OCI-LY3 (cell line): ENCODE measurements at regions not wholly inside any gene's neighbourhood (a gene's known extent, or its start where the extent isn't known, plus 50 kb on each side); places are given as distances from the start of the nearest gene placed in this dataset.

Experiments used
- H2AFZ ChIP-seq: fragments of 200-600, 300-600 bp; shearing (Covaris generic); 2 replicates; pipeline ENCODE4 v1.6.0; 2014; ENCODE audit warnings: antibody characterized with exemption, low read depth, low read length
- H3K27ac ChIP-seq: fragments of 200-600, 300-600 bp; sonication (generic); 2 replicates; pipeline ENCODE4 v1.5.1; 2014; ENCODE audit warnings: mild to moderate bottlenecking, low read length, moderate library complexity, mixed read lengths
- H3K27me3 ChIP-seq: fragments of 200-600, 300-600 bp; sonication (generic); 2 replicates; pipeline ENCODE4 v1.6.1; 2014; ENCODE audit warnings: low read depth, low read length, mixed read lengths
- H3K36me3 ChIP-seq: fragments of 200-600, 300-600 bp; sonication (generic); replicated peaks from 2 replicates; pipeline ENCODE3; 2014; ENCODE audit warnings: low read depth, low read length, mixed read lengths
- H3K4me1 ChIP-seq: fragments of 300-600, 200-600 bp; sonication (generic); 2 replicates; pipeline ENCODE4 v1.6.1; 2014; ENCODE audit warnings: low read length, mixed read lengths
- H3K4me2 ChIP-seq: fragments of 200-600, 300-600 bp; sonication (generic); 2 replicates; pipeline ENCODE4 v1.6.1; 2014; ENCODE audit warnings: low read length, mixed read lengths
- H3K4me3 ChIP-seq: fragments of 300-600, 200-600 bp; sonication (generic); 2 replicates; pipeline ENCODE4 v1.5.1; 2014; ENCODE audit warnings: antibody characterized with exemption, mild to moderate bottlenecking, low read length, moderate library complexity
- H3K79me2 ChIP-seq: fragments of 300-600, 200-600 bp; shearing (Covaris generic); 2 replicates; pipeline ENCODE4 v1.6.1; 2014; ENCODE audit warnings: mild to moderate bottlenecking, low read length, mixed read lengths
- H3K9ac ChIP-seq: fragments of 300-600, 200-600 bp; shearing (Covaris generic); 2 replicates; pipeline ENCODE4 v1.6.0; 2014; ENCODE audit warnings: mild to moderate bottlenecking, low read length, moderate library complexity
- H3K9me3 ChIP-seq: fragments of 200-600, 300-600 bp; shearing (Covaris generic); 2 replicates; pipeline ENCODE4 v1.6.1; 2014; ENCODE audit warnings: low read length, mixed read lengths; ENCODE audit not compliant: insufficient read depth
- H4K20me1 ChIP-seq: fragments of 200-600, 300-600 bp; sonication (generic); 2 replicates; pipeline ENCODE4 v1.6.1; 2016; ENCODE audit warnings: low read length, mixed read lengths; ENCODE audit not compliant: insufficient read depth
- EZH2phosphoT487 ChIP-seq: fragments of 200-600 bp; shearing (Covaris generic); IDR thresholded peaks from 2 replicates; pipeline ENCODE4 v1.6.1; 2018; ENCODE audit warnings: antibody characterized with exemption, mixed run types, low read depth
- TF ChIP-seq, protein P1 (sequence below): fragments of 200-600, 300-600 bp; sonication (generic); IDR thresholded peaks from 2 replicates; pipeline ENCODE4 v1.5.1; 2014; ENCODE audit warnings: antibody characterized with exemption, low read length, low read depth

DNA sequence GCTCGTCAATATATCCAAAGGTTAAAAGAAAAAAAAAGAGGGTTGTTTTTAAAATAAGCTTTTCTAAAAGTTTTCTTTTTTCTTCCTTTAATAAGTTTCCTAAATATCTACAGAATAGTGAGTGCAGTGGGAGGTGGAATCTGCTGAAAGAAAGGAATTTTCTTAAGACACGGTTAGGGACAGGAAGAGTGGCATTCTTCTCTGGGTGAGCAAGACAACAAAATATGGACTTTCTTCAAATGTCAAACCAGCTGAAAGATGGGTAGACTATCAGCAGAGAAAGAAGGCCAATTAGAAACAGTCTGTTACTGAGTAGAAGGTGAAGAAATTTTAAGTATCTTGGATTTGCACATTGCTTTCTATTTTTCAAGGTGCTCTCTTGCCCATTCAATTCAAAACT, 222.7 kb upstream of the PIK3C3 start:
- no peaks in the 10 kb centered on the region for H3K36me3 ChIP-seq
- no peaks in the 10 kb centered on the region for H4K20me1 ChIP-seq
- no peak for TF ChIP-seq EZH2phosphoT487
- TF ChIP-seq, protein P1, sequence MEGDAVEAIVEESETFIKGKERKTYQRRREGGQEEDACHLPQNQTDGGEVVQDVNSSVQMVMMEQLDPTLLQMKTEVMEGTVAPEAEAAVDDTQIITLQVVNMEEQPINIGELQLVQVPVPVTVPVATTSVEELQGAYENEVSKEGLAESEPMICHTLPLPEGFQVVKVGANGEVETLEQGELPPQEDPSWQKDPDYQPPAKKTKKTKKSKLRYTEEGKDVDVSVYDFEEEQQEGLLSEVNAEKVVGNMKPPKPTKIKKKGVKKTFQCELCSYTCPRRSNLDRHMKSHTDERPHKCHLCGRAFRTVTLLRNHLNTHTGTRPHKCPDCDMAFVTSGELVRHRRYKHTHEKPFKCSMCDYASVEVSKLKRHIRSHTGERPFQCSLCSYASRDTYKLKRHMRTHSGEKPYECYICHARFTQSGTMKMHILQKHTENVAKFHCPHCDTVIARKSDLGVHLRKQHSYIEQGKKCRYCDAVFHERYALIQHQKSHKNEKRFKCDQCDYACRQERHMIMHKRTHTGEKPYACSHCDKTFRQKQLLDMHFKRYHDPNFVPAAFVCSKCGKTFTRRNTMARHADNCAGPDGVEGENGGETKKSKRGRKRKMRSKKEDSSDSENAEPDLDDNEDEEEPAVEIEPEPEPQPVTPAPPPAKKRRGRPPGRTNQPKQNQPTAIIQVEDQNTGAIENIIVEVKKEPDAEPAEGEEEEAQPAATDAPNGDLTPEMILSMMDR, result no peak
- H2AFZ ChIP-seq, result no peak overlapping the region
- H3K4me2 ChIP-seq, result no peak overlapping the region
- H3K4me3 ChIP-seq, result no peak overlapping the region
- H3K4me1 ChIP-seq, result peaks cover 5% of the 10 kb centered on the region
- no peak overlapping the region for H3K27ac ChIP-seq
- no peak overlapping the region for H3K9ac ChIP-seq
- no peaks in the 10 kb centered on the region for H3K79me2 ChIP-seq
- no peaks in the 10 kb centered on the region for H3K9me3 ChIP-seq
- H3K27me3 ChIP-seq, result no peaks in the 10 kb centered on the region

DNA sequence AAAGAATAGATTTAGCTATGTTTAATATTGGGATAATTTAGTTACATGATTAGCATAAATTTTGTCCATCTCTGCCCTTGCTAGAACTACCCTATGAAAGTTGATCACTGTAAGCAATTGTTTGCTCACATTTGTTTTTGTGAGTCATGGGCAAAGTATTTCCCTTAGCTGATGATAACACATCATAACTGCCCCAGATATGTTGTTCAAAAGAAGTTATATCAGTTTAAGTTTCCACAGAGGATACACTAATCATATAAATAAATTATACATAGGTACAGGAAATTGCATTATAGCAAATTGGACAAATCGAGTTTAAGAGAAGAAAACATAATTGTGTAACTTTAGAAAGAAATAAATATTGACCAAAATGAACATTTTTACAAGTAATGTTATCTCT, 223.2 kb upstream of the PIK3C3 start:
- Histone ChIP-seq H3K79me2 (no peaks in the 10 kb centered on the region), H3K4me1 (peaks cover 5% of the 10 kb centered on the region), H3K36me3 (no peaks in the 10 kb centered on the region), H3K27me3 (no peaks in the 10 kb centered on the region), H4K20me1 (no peaks in the 10 kb centered on the region), H3K27ac (no peak overlapping the region), H3K9me3 (no peaks in the 10 kb centered on the region), H3K4me2 (no peak overlapping the region), H2AFZ (no peak overlapping the region), H3K9ac (no peak overlapping the region), H3K4me3 (no peak overlapping the region)
- TF ChIP-seq, protein P1, result no peak
- no peak for TF ChIP-seq EZH2phosphoT487

DNA sequence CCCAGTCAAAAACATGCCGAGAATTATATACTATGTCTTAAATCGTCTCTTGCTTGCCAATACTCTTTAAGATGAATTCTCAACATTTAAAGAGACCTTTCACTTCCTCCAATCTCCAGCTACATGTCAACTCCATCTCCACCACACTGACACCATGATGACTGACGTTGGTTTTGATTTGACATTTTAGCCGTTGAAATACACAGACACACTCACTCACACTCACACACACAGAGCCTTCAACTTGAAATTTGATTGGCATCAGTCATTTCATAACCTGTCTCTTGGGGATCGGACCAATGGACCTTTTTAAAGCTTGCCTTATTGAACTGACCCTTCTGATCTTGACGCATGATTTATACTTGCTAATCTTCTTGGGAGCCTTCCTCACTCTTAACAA, 230.8 kb upstream of the PIK3C3 start:
- no peaks in the 10 kb centered on the region for H3K27me3 ChIP-seq
- no peaks in the 10 kb centered on the region for H3K9me3 ChIP-seq
- no peaks in the 10 kb centered on the region for H3K4me1 ChIP-seq
- H3K9ac ChIP-seq, result no peak overlapping the region
- no peak overlapping the region for H3K4me2 ChIP-seq
- no peaks in the 10 kb centered on the region for H4K20me1 ChIP-seq
- H2AFZ ChIP-seq, result no peak overlapping the region
- no peak overlapping the region for H3K4me3 ChIP-seq
- TF ChIP-seq, protein P1, result no peak
- TF ChIP-seq EZH2phosphoT487, result no peak
- H3K79me2 ChIP-seq, result no peaks in the 10 kb centered on the region
- H3K27ac ChIP-seq, result no peak overlapping the region
- H3K36me3 ChIP-seq, result no peaks in the 10 kb centered on the region

DNA sequence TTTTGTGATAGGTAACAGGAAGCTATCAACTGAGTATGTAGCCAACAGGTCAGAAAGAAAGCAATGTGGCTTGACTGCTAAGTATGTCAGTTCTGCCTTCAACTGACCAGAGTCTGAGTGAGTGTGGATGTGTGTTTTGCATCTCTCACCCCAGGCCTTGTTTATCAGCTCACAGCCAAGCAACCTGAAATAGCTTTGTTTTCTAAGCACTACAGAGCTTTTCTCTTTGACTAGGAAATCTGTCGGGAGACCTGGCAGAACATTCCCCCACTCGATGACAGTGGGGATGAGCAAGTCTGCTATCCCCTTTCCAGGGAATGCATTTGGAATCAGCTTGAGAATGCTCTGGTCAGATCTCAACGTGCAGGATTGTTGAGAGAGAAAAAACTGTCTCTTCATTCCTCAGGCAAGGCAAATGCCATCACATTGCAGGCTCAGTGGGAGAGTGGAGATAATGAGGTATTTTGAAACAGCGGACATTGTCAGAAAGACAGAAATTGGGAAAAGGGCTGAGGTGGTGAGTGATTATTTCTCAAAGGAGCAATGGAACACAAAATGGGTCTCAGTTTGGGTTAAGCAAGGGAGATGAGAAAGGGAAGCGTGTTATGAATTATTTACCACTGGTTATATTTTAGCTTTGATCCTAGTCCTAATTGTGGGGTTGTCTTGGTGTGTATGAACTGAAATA, 233.8 kb upstream of the PIK3C3 start:
- Histone ChIP-seq H3K27me3 (no peaks in the 10 kb centered on the region), H3K4me1 (no peaks in the 10 kb centered on the region), H3K27ac (no peak overlapping the region), H3K9ac (no peak overlapping the region), H3K36me3 (no peaks in the 10 kb centered on the region), H2AFZ (no peak overlapping the region), H3K9me3 (no peaks in the 10 kb centered on the region), H3K4me3 (no peak overlapping the region), H3K79me2 (no peaks in the 10 kb centered on the region), H3K4me2 (no peak overlapping the region), H4K20me1 (no peaks in the 10 kb centered on the region)
- TF ChIP-seq EZH2phosphoT487, result no peak
- TF ChIP-seq, protein P1, result no peak
